GDM1 (cell line): ENCODE measurements at regions not wholly inside any gene's neighbourhood (a gene's known extent, or its start where the extent isn't known, plus 50 kb on each side); places are given as distances from the start of the nearest gene placed in this dataset.
"Not testable (repeated sequence)": the region's sequence is repeated elsewhere in the genome, so short reads cannot be mapped to it uniquely, and the experiment has no call there.

Experiments
- DNase-seq: peaks from one replicate; lab custom pipeline; 2025; lab: John Stamatoyannopoulos, UW

GRCh38 chr4:67332627-67333026 is 212.7 kb downstream of the CENPC start:
- no peak for DNase-seq

- DNase-seq: no peak
Observed at GRCh38 chr4:67328393-67328792, 216.9 kb downstream of the CENPC start.

- DNase-seq: no peak
Observed at GRCh38 chr4:67328018-67328278, 217.4 kb downstream of the CENPC start.

GRCh38 chr4:67327245-67328017 is 217.9 kb downstream of the CENPC start:
- peak; percentile 9 for DNase-seq

- no peak for DNase-seq
Observed at GRCh38 chr4:67325791-67326190, 219.5 kb downstream of the CENPC start.

GRCh38 chr4:67320645-67321044 is 224.7 kb downstream of the CENPC start:
- no peak for DNase-seq

GRCh38 chr4:67319607-67320006 is 225.7 kb downstream of the CENPC start:
- not testable (repeated sequence) for DNase-seq

- not testable (repeated sequence) for DNase-seq
Observed at GRCh38 chr4:67300497-67301185, 244.7 kb downstream of the CENPC start.

GRCh38 chr4:67292636-67293035 is 252.7 kb downstream of the CENPC start:
- no peak for DNase-seq

- DNase-seq: no peak
Observed at GRCh38 chr4:67292045-67292444, 253.3 kb downstream of the CENPC start.

GRCh38 chr4:67291644-67292043 is 253.7 kb downstream of the CENPC start:
- DNase-seq: no peak

- DNase-seq: peak; percentile 17
Observed at GRCh38 chr4:67288964-67289363, 256.3 kb downstream of the CENPC start.

GRCh38 chr4:67286724-67287123 is 258.6 kb downstream of the CENPC start:
- DNase-seq: no peak

- no peak for DNase-seq
Observed at GRCh38 chr4:67282749-67283148, 262.6 kb downstream of the CENPC start.

- DNase-seq: no peak
Observed at GRCh38 chr4:67275179-67275750, 270.0 kb downstream of the CENPC start.

- not testable (repeated sequence) for DNase-seq
Observed at GRCh38 chr4:67274671-67275070, 270.6 kb downstream of the CENPC start.

GRCh38 chr4:67273666-67274065 is 271.6 kb downstream of the CENPC start:
- no peak for DNase-seq

- no peak for DNase-seq
Observed at GRCh38 chr4:67261971-67262370, 283.3 kb downstream of the CENPC start.

GRCh38 chr4:67256388-67257043 is 288.8 kb downstream of the CENPC start:
- no peak for DNase-seq

- no peak for DNase-seq
Observed at GRCh38 chr4:67250131-67250896, 295.0 kb downstream of the CENPC start.

- DNase-seq: no peak
Observed at GRCh38 chr4:67236788-67237187, 308.5 kb downstream of the CENPC start.

GRCh38 chr4:67236318-67236717 is 309.0 kb downstream of the CENPC start:
- DNase-seq: no peak
